ENCODE measurements at regions not wholly inside any gene's neighbourhood (a gene's known extent, or its start where the extent isn't known, plus 50 kb on each side); places are given as distances from the start of the nearest gene placed in this dataset.
A peak's percentile ranks its signal among the peaks of the same experiment; 100 is the strongest.

- H3K4me3 ChIP-seq (ENCODE audit: low read depth, low read length) = no peak overlapping the region
- no peak for TF ChIP-seq CTCF (IDR thresholded peaks at IDR 0.05; ENCODE audit: low read depth, low read length)
- DNase-seq (ENCODE audit: low read depth, low spot score) = no peak
- in situ Hi-C loops (cut with HindIII; ENCODE audit: low sequenced_read_pairs) = no loop called here
Measured at GRCh38 chr5:26578002-26578401, 460.4 kb downstream of the CDH9 start.

DNA sequence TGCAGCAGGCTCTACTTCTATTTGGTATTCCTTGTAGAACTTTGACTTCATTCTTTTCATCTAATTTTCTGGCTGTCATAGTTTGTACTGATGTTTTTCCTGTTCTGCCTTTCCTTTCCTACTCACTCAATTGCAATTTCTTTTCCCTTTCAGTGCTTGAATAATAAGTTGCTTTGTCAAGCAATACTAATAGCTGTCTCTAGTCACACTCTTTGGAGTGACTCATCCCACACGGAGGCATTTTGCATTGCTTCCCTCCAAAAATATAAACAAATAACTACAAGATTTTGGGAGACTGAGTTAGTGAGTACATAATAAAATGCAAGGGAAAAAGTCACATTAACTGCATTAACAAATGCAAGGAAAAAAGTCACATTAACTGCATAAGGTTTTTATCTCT is 465.9 kb downstream of the CDH9 start:
- no peak for TF ChIP-seq CTCF (IDR thresholded peaks at IDR 0.05; ENCODE audit: low read depth, low read length)
- no peak overlapping the region for H3K4me3 ChIP-seq (ENCODE audit: low read depth, low read length)
- in situ Hi-C loops (cut with HindIII; ENCODE audit: low sequenced_read_pairs) = no loop called here
- no peak for DNase-seq (ENCODE audit: low read depth, low spot score)

GRCh38 chr5:26569929-26570258 is 468.5 kb downstream of the CDH9 start:
- in situ Hi-C loops (cut with HindIII; ENCODE audit: low sequenced_read_pairs) = no loop called here
- TF ChIP-seq CTCF (IDR thresholded peaks at IDR 0.05; ENCODE audit: low read depth, low read length) = no peak
- H3K4me3 ChIP-seq (ENCODE audit: low read depth, low read length) = no peak overlapping the region
- DNase-seq (ENCODE audit: low read depth, low spot score) = no peak

DNA sequence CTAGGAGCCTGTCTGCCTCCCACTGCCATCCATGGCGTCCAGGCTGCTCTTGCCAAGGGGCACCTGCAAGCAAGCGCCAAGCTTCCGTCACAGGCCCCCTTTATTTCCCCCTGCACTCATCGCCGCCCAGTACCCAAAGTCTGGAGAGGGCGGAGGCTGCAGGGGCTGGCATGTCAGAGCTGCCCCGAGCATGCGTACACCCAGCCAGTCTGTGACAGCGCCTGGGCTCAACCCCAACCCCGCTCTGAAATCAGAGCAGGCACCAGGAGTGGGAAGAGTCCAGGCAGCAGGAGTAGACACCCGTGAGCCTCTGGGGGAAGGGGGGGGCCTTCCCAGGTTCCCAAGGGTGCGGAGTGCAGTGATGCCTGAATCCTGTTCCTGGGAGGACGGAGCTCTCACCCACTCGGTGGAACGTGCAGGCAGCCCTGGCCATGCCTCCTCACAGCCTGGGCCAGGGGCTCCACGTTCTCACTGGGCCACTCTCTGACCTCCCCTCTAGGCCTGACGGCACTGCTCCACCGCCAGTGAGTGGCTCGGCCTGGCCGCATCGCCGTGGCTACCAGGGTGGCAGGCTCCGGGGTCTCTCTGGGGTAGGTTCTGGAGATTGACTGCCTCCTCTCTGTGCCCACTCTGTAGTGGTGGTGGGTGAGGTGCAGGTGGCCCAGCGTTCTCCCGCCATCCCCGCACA is 469.0 kb downstream of the CDH9 start:
- TF ChIP-seq CTCF (IDR thresholded peaks at IDR 0.05; ENCODE audit: low read depth, low read length) = no peak
- in situ Hi-C loops (cut with HindIII; ENCODE audit: low sequenced_read_pairs) = no loop called here
- DNase-seq (ENCODE audit: low read depth, low spot score) = no peak
- H3K4me3 ChIP-seq (ENCODE audit: low read depth, low read length) = no peak overlapping the region

GRCh38 chr5:26568316-26568715 is 470.1 kb downstream of the CDH9 start:
- no peak overlapping the region for H3K4me3 ChIP-seq (ENCODE audit: low read depth, low read length)
- in situ Hi-C loops (cut with HindIII; ENCODE audit: low sequenced_read_pairs) = no loop called here
- DNase-seq (ENCODE audit: low read depth, low spot score) = no peak
- no peak for TF ChIP-seq CTCF (IDR thresholded peaks at IDR 0.05; ENCODE audit: low read depth, low read length)

- in situ Hi-C loops (cut with HindIII; ENCODE audit: low sequenced_read_pairs) = no loop called here
- no peak for DNase-seq (ENCODE audit: low read depth, low spot score)
- H3K4me3 ChIP-seq (ENCODE audit: low read depth, low read length) = no peak overlapping the region
- TF ChIP-seq CTCF (IDR thresholded peaks at IDR 0.05; ENCODE audit: low read depth, low read length) = no peak
Measured at GRCh38 chr5:26563979-26564378, 474.4 kb downstream of the CDH9 start.

DNA sequence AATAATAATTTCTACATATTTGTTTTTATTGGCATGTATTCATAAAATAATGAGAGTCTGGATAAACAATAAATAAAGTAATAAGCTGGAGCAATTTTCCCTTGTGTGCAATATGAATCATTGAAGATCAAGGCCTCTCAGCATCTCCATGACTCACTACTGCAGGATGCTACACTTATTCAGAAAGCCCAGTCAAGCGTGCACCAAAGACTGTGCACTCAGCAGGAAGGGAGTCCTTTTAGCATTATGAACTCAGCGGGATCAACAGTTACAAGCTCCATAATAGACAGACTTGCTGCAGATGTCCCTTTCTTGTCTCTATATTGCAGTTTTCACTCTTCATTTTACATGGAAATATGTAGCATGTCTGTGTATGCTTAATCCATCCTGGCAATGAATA is 485.3 kb downstream of the CDH9 start:
- in situ Hi-C loops (cut with HindIII; ENCODE audit: low sequenced_read_pairs) = no loop called here
- peak; percentile 89 for DNase-seq (ENCODE audit: low read depth, low spot score)

More for the DNA sequence above, 485.3 kb downstream of the CDH9 start:
- no peak for TF ChIP-seq CTCF (IDR thresholded peaks at IDR 0.05; ENCODE audit: low read depth, low read length)
- H3K4me3 ChIP-seq (ENCODE audit: low read depth, low read length) = no peak overlapping the region

All from astrocyte of the spinal cord (primary cell).